Activated CD4-positive, CD25-positive, alpha-beta regulatory T cell treated with anti-CD3 and anti-CD28 coated beads, Interleukin-2, amount 50 U/mL, for 24 hours (primary cell): ENCODE measurements at regions not wholly inside any gene's neighbourhood (a gene's known extent, or its start where the extent isn't known, plus 50 kb on each side); places are given as distances from the start of the nearest gene placed in this dataset.
"Not testable (repeated sequence)": the region's sequence is repeated elsewhere in the genome, so short reads cannot be mapped to it uniquely, and the experiment has no call there.

Source experiments
- ATAC-seq, 2 donors: fragments of 150-1000 bp; cut with Tn5 transposase; one replicate each; pipeline ENCODE4 v1.10.0; 2021; ENCODE audit warnings: mild to moderate bottlenecking in 1 of 2, moderate library complexity in 1 of 2

GRCh38 chr14:101250948-101251811, 310.1 kb upstream of the DIO3 start:
- no peak for ATAC-seq

- no peak for ATAC-seq
Measured at GRCh38 chr14:101251812-101252442, 309.4 kb upstream of the DIO3 start.

- no peak for ATAC-seq
Measured at GRCh38 chr14:101252443-101253214, 308.7 kb upstream of the DIO3 start.

- no peak for ATAC-seq
Measured at GRCh38 chr14:101253948-101254347, 307.3 kb upstream of the DIO3 start.

- no peak for ATAC-seq
Measured at GRCh38 chr14:101254805-101255764, 306.2 kb upstream of the DIO3 start.

- ATAC-seq: no peak
Measured at GRCh38 chr14:101255765-101256125, 305.6 kb upstream of the DIO3 start.

- ATAC-seq: no peak
Measured at GRCh38 chr14:101256266-101256665, 305.0 kb upstream of the DIO3 start.

GRCh38 chr14:101257551-101257950, 303.7 kb upstream of the DIO3 start:
- ATAC-seq: no peak

GRCh38 chr14:101259748-101260147, 301.5 kb upstream of the DIO3 start:
- no peak for ATAC-seq

- ATAC-seq: not testable (repeated sequence)
Measured at GRCh38 chr14:101266441-101266840, 294.9 kb upstream of the DIO3 start.

GRCh38 chr14:101273091-101273490, 288.2 kb upstream of the DIO3 start:
- no peak for ATAC-seq

- no peak for ATAC-seq
Measured at GRCh38 chr14:101276309-101277091, 284.8 kb upstream of the DIO3 start.

GRCh38 chr14:101282418-101282817, 278.9 kb upstream of the DIO3 start:
- no peak for ATAC-seq

GRCh38 chr14:101284711-101285110, 276.6 kb upstream of the DIO3 start:
- ATAC-seq: no peak

- no peak for ATAC-seq
Measured at GRCh38 chr14:101286271-101287018, 274.9 kb upstream of the DIO3 start.

- no peak for ATAC-seq
Measured at GRCh38 chr14:101288436-101289229, 272.7 kb upstream of the DIO3 start.

- no peak for ATAC-seq
Measured at GRCh38 chr14:101289230-101289690, 272.0 kb upstream of the DIO3 start.

GRCh38 chr14:101289911-101290310, 271.4 kb upstream of the DIO3 start:
- ATAC-seq: no peak

GRCh38 chr14:101290611-101291010, 270.7 kb upstream of the DIO3 start:
- ATAC-seq: no peak

GRCh38 chr14:101291390-101291789, 269.9 kb upstream of the DIO3 start:
- no peak for ATAC-seq
